ENCODE measurements at regions not wholly inside any gene's neighbourhood (a gene's known extent, or its start where the extent isn't known, plus 50 kb on each side); places are given as distances from the start of the nearest gene placed in this dataset.

DNA sequence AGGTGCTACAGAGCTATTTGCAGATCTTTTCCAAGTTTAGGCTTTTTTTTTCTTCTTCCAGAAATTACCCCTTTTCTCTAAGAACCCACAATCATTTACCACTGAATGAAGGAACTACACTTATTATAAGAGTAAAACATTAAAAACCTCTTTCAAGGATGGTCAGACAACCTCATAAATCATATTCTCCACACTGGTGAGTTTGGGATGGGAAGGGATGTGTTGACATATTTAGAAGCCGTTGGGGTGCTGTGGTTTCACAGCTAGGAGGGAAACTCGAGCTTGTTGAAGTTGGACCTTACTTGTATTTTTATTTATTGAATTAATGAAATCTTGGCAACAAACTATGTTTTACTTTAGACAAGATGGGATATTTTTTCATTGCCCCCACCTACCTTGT lies 289.4 kb upstream of the MEIS1 start:
- H4K91ac ChIP-seq (ENCODE audit: insufficient read depth, low read depth, low read length), result no peak overlapping the region
- WGBS, 2 experiments (ENCODE audit: extremely low coverage in 2 of 2, insufficient read length in 1 of 2), result no CpG with 5 or more reads among the region's 2 CpGs
- no peaks in the 10 kb centered on the region for H3K36me3 ChIP-seq (ENCODE audit: control insufficient read depth, insufficient read depth, low read length)
- no peaks in the 10 kb centered on the region for H3K27me3 ChIP-seq (ENCODE audit: control insufficient read depth, insufficient read depth, low read length)
- H3K56ac ChIP-seq (ENCODE audit: extremely low read depth, insufficient read depth, low read length), result no peak overlapping the region
- no peak for DNase-seq
- TF ChIP-seq CTCF (conservative IDR thresholded peaks at IDR 0.05; ENCODE audit: low read depth, low read length), result no peak
- no peak for TF ChIP-seq FOS (IDR thresholded peaks at IDR 0.05; ENCODE audit: low read depth, low read length)
- TF ChIP-seq USF2 (IDR thresholded peaks at IDR 0.05; ENCODE audit: low read depth, low read length), result no peak
- TF ChIP-seq CHD1 (IDR thresholded peaks at IDR 0.05; ENCODE audit: low read depth, low read length), result no peak
- TF ChIP-seq MXI1 (IDR thresholded peaks at IDR 0.05; ENCODE audit: borderline replicate concordance, low read depth, low read length), result no peak
- no peak for TF ChIP-seq RCOR1 (IDR thresholded peaks at IDR 0.05; ENCODE audit: insufficient replicate concordance, low read length)
- no peak for TF ChIP-seq RFX5 (IDR thresholded peaks at IDR 0.05; ENCODE audit: low read depth, low read length)
- TF ChIP-seq SMC3 (IDR thresholded peaks at IDR 0.05; ENCODE audit: low read depth, low read length), result no peak
- TF ChIP-seq RAD21 (IDR thresholded peaks at IDR 0.05; ENCODE audit: low read length), result no peak
- TF ChIP-seq CEBPB (IDR thresholded peaks at IDR 0.05; ENCODE audit: low read depth, low read length), result no peak
- no peak for TF ChIP-seq POLR2A (IDR thresholded peaks at IDR 0.05; ENCODE audit: low read depth, low read length)
- no peak for TF ChIP-seq ELK1 (IDR thresholded peaks at IDR 0.05; ENCODE audit: borderline replicate concordance, low read depth, low read length)
- TF ChIP-seq MAZ (IDR thresholded peaks at IDR 0.05; ENCODE audit: borderline replicate concordance, low read depth, low read length), result no peak
- no peak for TF ChIP-seq MAFK (IDR thresholded peaks at IDR 0.05; ENCODE audit: low read depth, low read length)
- TF ChIP-seq BHLHE40 (IDR thresholded peaks at IDR 0.05; ENCODE audit: low read depth, low read length), result no peak
- no peak for TF ChIP-seq NFE2L2 (IDR thresholded peaks at IDR 0.05; ENCODE audit: low read depth, low read length)
- POLR2A ChIA-PET (ENCODE audit: unreplicated experiment), result no interaction called here
- H2BK20ac ChIP-seq (ENCODE audit: low read depth, low read length), result no peak overlapping the region
- H2BK120ac ChIP-seq (ENCODE audit: low read depth, low read length), result no peak overlapping the region
- intact Hi-C loops (cut with micrococcal nuclease) (no loop called here), dilution Hi-C loops (cut with HindIII; ENCODE audit: low sequenced_read_pairs, unreplicated experiment) (no loop called here), in situ Hi-C loops (cut with MboI; ENCODE audit: low sequenced_read_pairs) (no loop called here)
- H3K9me1 ChIP-seq (ENCODE audit: insufficient read depth, low read length), result no peaks in the 10 kb centered on the region
- no peak overlapping the region for H3K4me3 ChIP-seq (ENCODE audit: insufficient read depth, low read depth, low read length)
- H4K8ac ChIP-seq (ENCODE audit: low read depth in 2 of 2, low read length in 2 of 2), result no peak overlapping the region
- no peak overlapping the region for H3K27ac ChIP-seq (ENCODE audit: insufficient read depth, low read length)
- no peak overlapping the region for H3K23ac ChIP-seq (ENCODE audit: low read depth, low read length)
- no peaks in the 10 kb centered on the region for H4K20me1 ChIP-seq (ENCODE audit: insufficient read depth, low read length)
- no peak overlapping the region for H3K18ac ChIP-seq (ENCODE audit: low read depth, low read length)
- H4K5ac ChIP-seq (ENCODE audit: low read depth, low read length), result no peak overlapping the region
- H3K14ac ChIP-seq (replicated peaks; ENCODE audit: low read depth, low read length), result no peak overlapping the region
- H3K4me1 ChIP-seq (ENCODE audit: control insufficient read depth, insufficient read depth, low read length), result no peaks in the 10 kb centered on the region
- no peak overlapping the region for H2AFZ ChIP-seq (replicated peaks; ENCODE audit: low read length, poor library complexity)
- no peak for ATAC-seq (ENCODE audit: low read depth)
- H3K4me2 ChIP-seq (ENCODE audit: low read depth, low read length), result no peak overlapping the region
- H3K4ac ChIP-seq (ENCODE audit: low read depth, low read length), result no peak overlapping the region
- H3K79me1 ChIP-seq (ENCODE audit: low read depth in 1 of 2, low read length in 2 of 2), result no peaks in the 10 kb centered on the region
- no peak overlapping the region for H3K9ac ChIP-seq (ENCODE audit: low read depth, low read length)
- no peak overlapping the region for H2AK9ac ChIP-seq (replicated peaks; ENCODE audit: low read depth, low read length, poor library complexity)
- no peak overlapping the region for H2BK5ac ChIP-seq (ENCODE audit: low read depth, low read length, poor library complexity, severe bottlenecking)
- no TSS peak for BruUV-seq (replicated peaks)
- CTCF ChIA-PET, result no interaction called here
- H3K9me3 ChIP-seq (ENCODE audit: control insufficient read depth, insufficient read depth, low read length), result no peaks in the 10 kb centered on the region
- no peak overlapping the region for H2AK5ac ChIP-seq (ENCODE audit: low read depth, low read length)
- H2BK15ac ChIP-seq (ENCODE audit: low read depth, low read length), result no peak overlapping the region

Data from IMR-90 (cell line).